DMS153 treated with DMSO at 0.1 percent for 48 hours (cell line): ENCODE measurements at regions not wholly inside any gene's neighbourhood (a gene's known extent, or its start where the extent isn't known, plus 50 kb on each side); places are given as distances from the start of the nearest gene placed in this dataset.

Source experiments
- DNase-seq: peaks from one replicate; lab custom pipeline; 2025; ENCODE audit not compliant: unreplicated experiment; lab: John Stamatoyannopoulos, UW

GRCh38 chr5:12794476-12795332, 890.5 kb upstream of the CTNND2 start:
- DNase-seq = no peak

GRCh38 chr5:12793373-12793772, 889.1 kb upstream of the CTNND2 start:
- DNase-seq = no peak

GRCh38 chr5:12780536-12780935, 876.3 kb upstream of the CTNND2 start:
- no peak for DNase-seq

GRCh38 chr5:12777342-12777741, 873.1 kb upstream of the CTNND2 start:
- DNase-seq = no peak

GRCh38 chr5:12772276-12772675, 868.0 kb upstream of the CTNND2 start:
- no peak for DNase-seq

- DNase-seq = no peak
These were observed 855.1 kb upstream of the CTNND2 start for GRCh38 chr5:12759377-12759776.

- DNase-seq = no peak
These were observed 852.8 kb upstream of the CTNND2 start for GRCh38 chr5:12757035-12757434.

GRCh38 chr5:12745537-12745936, 841.3 kb upstream of the CTNND2 start:
- DNase-seq = no peak

- no peak for DNase-seq
These were observed 839.3 kb upstream of the CTNND2 start for GRCh38 chr5:12743582-12743981.

GRCh38 chr5:12730354-12730753, 826.1 kb upstream of the CTNND2 start:
- DNase-seq = no peak

- no peak for DNase-seq
These were observed 812.4 kb upstream of the CTNND2 start for GRCh38 chr5:12716664-12717063.

- DNase-seq = no peak
These were observed 803.3 kb upstream of the CTNND2 start for GRCh38 chr5:12707560-12707959.

GRCh38 chr5:12704955-12705354, 800.7 kb upstream of the CTNND2 start:
- no peak for DNase-seq

GRCh38 chr5:12703254-12703653, 799.0 kb upstream of the CTNND2 start:
- no peak for DNase-seq

GRCh38 chr5:12695651-12696050, 791.4 kb upstream of the CTNND2 start:
- DNase-seq = no peak

- no peak for DNase-seq
These were observed 787.1 kb upstream of the CTNND2 start for GRCh38 chr5:12691330-12691729.

GRCh38 chr5:12690361-12690760, 786.1 kb upstream of the CTNND2 start:
- no peak for DNase-seq

- no peak for DNase-seq
These were observed 779.0 kb upstream of the CTNND2 start for GRCh38 chr5:12683249-12683648.

GRCh38 chr5:12679731-12680130, 775.5 kb upstream of the CTNND2 start:
- no peak for DNase-seq

- DNase-seq = no peak
These were observed 771.7 kb upstream of the CTNND2 start for GRCh38 chr5:12675959-12676358.

GRCh38 chr5:12672141-12672540, 767.9 kb upstream of the CTNND2 start:
- DNase-seq = no peak

- DNase-seq = no peak
These were observed 765.1 kb upstream of the CTNND2 start for GRCh38 chr5:12669326-12669725.

GRCh38 chr5:12668564-12668963, 764.3 kb upstream of the CTNND2 start:
- DNase-seq = no peak
